GM12891 (cell line): ENCODE measurements at regions not wholly inside any gene's neighbourhood (a gene's known extent, or its start where the extent isn't known, plus 50 kb on each side); places are given as distances from the start of the nearest gene placed in this dataset.
"Not testable (repeated sequence)": the region's sequence is repeated elsewhere in the genome, so short reads cannot be mapped to it uniquely, and the experiment has no call there.

Source experiments
- DNase-seq: peaks from one replicate; pipeline ENCODE4 v3.0.0; 2011; ENCODE audit warnings: low spot score; ENCODE audit not compliant: insufficient read length
- FAIRE-seq: peaks from 2 replicates; lab custom pipeline; 2011; peaks lifted over from hg19 to GRCh38; lab: Jason Lieb, UNC
- PAX5 ChIP-seq: IDR thresholded peaks from 2 replicates; pipeline ENCODE4 v1.6.1; 2011; ENCODE audit warnings: low read length, moderate library complexity, mild to moderate bottlenecking; ENCODE audit not compliant: insufficient read depth, severe bottlenecking
- POLR2A ChIP-seq: IDR thresholded peaks from 2 replicates; pipeline ENCODE4 v1.6.1; 2011; ENCODE audit warnings: low read depth, low read length, control low read depth
- POLR2AphosphoS5 ChIP-seq: IDR thresholded peaks from 2 replicates; pipeline ENCODE4 v1.6.1; 2011; ENCODE audit warnings: low read depth, low read length, control low read depth
- POU2F2 ChIP-seq: IDR thresholded peaks from 2 replicates; pipeline ENCODE4 v1.6.1; 2011; ENCODE audit warnings: low read depth, mild to moderate bottlenecking, control low read depth, low read length, moderate library complexity
- SPI1 ChIP-seq: IDR thresholded peaks from 2 replicates; pipeline ENCODE4 v1.6.1; 2011; ENCODE audit warnings: low read depth, low read length, control low read depth
- TAF1 ChIP-seq: IDR thresholded peaks from 2 replicates; pipeline ENCODE4 v1.6.1; 2011; ENCODE audit warnings: low read depth, low read length, control low read depth

DNA sequence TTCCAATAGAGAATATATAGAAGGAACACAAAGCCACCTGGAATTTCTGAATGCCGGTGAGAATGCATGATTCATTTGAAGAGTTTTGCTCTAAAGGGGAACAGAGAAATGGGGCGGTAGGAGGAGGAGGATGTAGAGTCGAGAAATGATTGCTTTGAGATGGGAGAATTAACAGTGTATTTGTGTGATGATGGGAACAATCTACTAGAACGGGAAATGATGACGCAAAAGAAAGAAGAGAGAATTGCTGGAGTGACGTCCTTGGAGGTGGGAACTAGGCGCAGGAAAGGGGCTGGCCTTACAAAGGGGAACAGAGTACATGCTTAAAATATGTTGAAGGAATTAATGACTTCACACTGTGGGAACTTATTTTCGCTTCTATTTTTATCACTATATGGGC lies 188.1 kb downstream of the SDHAF3 start:
- FAIRE-seq, result no peak
- DNase-seq, result no peak

DNA sequence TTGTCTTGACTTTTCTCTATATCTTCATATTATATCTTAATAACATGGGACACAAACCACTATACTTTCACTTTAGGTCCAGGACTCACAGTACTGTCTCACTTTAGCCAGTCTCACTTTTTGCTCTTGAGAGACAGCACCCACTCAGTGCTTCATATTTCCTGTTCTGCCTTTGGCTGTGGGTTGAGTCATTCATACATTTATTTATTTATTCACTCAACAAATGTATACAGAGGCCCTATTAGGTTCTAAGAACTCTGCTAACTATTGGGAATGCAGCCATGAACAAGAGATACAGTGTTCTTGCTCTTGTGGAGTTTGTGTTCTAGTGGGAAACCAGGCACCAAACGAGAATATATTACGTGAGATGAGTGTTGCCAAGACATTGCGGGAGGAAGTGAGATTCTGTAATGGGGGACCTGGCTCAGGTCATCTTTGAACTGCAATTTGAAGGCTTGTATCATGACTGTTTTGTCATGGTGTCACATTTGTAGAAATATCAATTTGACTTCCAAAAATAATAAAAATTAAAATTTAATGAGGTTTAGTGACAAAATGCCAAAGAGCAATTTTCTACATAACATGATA lies 190.1 kb downstream of the SDHAF3 start:
- DNase-seq (no peak), FAIRE-seq (no peak)
- TF ChIP-seq SPI1 (peak; percentile 63), TAF1 (no peak)

More for the DNA sequence above, 188.1 kb downstream of the SDHAF3 start:
- 0 out of 2 replicates have a peak, but pooled peaks have one; percentile 6 for TF ChIP-seq SPI1
- TF ChIP-seq POU2F2, result no peak
- no peak for TF ChIP-seq TAF1
- no peak for TF ChIP-seq PAX5

DNA sequence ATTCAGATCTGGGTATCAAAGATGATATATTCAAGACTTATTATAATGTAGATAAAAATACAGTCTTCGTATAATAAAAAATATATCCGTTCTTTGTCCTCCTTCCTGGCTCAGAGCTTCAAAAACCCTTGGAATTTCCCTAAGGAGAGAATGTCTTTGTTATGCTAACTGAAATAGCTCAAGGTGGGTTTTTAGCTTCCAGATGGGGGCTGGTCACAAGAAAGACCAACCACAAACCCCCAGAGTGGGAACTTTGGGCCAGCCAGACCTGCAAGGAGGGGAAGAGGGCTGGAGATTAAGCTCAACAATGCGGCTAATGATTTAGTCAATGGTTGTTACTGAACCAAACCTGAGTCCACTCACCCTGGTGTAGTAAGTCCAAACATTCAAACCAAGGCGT lies 196.4 kb downstream of the SDHAF3 start:
- no peak for DNase-seq
- no peak for FAIRE-seq
- TF ChIP-seq POLR2A (no peak), POU2F2 (no peak), SPI1 (no peak), POLR2AphosphoS5 (no peak), PAX5 (no peak), TAF1 (no peak)

DNA sequence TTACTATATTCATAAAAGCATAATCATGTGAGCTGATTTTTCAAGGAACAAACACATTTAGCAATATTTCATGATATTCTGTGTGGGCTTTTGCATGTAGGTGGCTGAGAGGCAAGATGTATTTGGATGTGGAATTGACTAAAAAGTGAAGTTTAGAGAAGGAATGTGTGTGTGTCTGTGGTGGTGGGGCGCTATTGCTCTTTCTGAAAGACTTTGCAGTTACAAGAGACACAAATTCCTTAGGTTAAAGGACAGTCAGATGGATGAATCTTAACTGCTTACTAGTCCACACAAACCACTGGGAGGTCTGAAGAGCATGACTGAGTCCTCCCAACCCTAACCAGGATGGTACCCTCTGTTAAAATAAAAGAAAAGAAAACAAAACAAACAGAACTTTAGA lies 200.1 kb downstream of the SDHAF3 start:
- no peak for DNase-seq
- no peak for FAIRE-seq
- TF ChIP-seq POU2F2, result no peak
- TF ChIP-seq TAF1, result no peak
- no peak for TF ChIP-seq SPI1
- TF ChIP-seq PAX5, result no peak
- no peak for TF ChIP-seq POLR2A
- TF ChIP-seq POLR2AphosphoS5, result no peak

DNA sequence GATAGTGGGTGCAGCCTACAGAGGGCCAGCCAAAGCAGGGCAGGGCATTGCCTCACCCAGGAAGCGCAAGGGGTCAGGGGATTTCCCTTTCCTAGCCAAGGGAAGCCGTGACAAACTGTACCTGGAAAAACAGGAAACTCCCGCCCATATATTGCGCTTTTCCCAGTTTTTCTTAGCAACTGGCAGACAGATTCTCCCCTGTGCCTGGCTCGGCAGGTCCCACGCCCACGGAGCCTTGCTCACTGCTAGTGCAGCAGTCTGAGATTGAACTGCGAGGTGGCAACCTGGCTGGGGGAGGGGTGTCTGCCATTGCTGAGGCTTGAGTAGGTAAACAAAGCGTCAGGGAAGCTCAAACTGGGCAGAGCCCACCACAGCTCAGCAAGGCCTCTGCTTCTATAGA lies 212.4 kb downstream of the SDHAF3 start:
- not testable (repeated sequence) for FAIRE-seq, DNase-seq

DNA sequence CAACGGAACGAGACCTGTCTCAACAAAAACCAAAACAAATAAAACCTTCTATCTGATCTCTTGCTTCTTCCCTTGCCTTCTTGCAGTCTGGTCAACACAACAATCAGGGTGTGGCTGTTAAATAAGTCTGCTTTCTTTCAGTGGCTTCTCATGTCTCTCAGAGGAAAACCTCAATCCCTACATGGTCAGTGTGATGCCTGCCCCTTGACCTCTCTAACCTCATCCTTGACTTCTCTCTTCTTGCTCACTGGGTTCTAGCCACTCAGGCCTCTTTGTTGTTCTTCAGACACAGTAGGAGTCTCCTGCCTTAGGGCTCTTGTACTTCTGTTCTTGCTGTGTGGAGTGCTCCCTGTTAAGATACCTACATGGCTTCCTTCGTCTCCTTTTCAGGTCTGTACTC lies 220.4 kb downstream of the SDHAF3 start:
- DNase-seq (no peak), FAIRE-seq (no peak)
- TF ChIP-seq POU2F2 (no peak), SPI1 (no peak), TAF1 (no peak), POLR2A (no peak), POLR2AphosphoS5 (no peak), PAX5 (no peak)

DNA sequence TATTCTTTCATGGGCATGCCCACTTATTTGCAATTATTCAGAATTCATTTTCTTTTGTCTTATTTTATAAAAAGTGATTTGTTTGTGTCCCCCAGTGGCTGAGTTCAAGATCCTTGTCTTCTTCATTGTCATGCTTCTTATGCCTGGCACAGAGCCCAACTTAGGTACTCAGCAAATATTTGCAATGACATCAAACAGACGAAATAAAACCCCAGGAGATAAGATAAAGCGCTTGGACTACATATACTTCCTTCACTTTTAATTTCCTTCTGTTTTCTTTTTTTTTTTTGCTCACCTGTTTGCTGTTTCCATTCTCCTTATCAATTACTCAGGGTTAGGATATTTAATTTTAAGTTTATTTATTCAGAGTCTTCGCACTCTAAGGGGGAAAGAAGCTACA lies 225.0 kb downstream of the SDHAF3 start:
- TF ChIP-seq POU2F2 (no peak), PAX5 (no peak), SPI1 (no peak), POLR2AphosphoS5 (no peak), POLR2A (no peak)
- FAIRE-seq (no peak), DNase-seq (no peak)

DNA sequence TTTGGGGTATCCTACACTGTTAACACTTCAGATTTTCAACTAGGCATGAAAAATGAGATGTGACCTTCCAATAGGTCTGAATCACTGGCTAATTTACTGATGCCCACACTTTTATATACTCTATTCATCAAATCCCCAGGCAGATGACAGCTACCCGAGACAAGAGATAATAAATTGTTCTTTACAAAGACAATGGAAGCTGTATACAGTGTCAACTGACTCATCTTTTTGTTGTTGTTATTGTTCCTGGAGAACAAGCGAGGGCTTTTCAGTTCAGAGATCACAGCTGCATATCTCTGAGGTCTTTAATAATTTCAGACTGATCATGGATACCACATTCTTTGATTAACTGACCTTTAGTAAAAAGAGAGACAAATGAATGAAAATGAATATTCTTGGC lies 228.9 kb downstream of the SDHAF3 start:
- no peak for FAIRE-seq
- TF ChIP-seq TAF1 (no peak), POLR2A (no peak), POLR2AphosphoS5 (no peak), SPI1 (no peak), PAX5 (no peak), POU2F2 (no peak)
- DNase-seq, result no peak

DNA sequence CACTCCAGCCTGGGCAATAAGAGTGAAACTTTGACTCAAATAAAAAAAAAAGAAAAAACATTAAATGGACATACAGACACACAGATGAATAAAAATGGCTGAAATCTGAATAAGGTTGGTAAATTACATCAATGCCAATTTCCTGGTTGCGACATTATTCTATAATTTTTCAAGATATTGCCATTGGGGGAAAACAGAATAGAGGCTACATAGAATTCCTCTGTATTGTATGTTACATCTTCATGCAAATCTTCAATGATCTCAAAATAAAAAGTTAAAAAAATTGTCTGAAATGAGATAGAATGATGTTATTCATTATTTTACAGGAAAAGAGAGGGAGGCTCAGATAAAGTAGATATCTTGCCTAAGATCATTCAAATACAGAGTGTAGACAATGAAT lies 234.0 kb downstream of the SDHAF3 start:
- no peak for DNase-seq
- TF ChIP-seq POLR2AphosphoS5, result no peak
- no peak for TF ChIP-seq POLR2A
- TF ChIP-seq SPI1, result no peak
- TF ChIP-seq PAX5, result no peak
- no peak for FAIRE-seq

DNA sequence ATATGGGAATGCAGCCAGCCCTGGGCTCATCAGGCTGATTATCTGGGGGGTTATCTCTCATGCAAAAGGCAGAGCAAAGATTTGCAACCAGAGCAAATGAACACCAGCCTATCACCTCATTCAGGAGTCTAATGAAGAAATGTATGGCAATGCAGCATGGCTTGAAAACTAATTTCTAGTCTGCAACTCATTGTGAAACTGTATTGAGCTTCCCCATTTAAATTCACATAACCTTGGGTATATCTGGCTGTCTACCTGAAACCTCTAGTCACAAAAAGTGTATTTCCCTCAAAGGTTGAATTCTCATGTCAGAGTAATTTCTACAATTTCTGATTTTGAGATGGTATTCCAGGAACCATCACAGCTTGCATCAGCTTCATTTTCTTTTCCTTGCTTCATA lies 240.0 kb downstream of the SDHAF3 start:
- FAIRE-seq, result no peak

DNA sequence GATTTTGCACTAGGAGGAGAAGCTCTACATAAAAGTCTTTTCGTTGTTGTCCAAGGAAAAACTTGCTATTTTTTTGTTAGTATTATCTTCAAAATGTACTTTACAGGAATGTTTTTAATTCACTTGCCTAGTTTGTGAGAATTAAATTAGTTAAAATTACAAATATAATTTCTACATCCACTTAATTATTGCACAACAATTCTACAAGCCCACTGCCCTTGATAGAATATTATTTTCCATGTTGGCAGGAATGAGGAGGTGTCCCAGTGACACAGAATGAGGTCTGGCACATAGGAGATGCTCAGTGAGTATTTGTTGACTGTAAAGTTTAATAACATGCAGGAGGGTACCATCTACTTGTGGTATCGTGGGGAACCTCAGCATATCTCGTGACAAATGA lies 255.4 kb downstream of the SDHAF3 start:
- no peak for DNase-seq
- FAIRE-seq, result no peak
- TF ChIP-seq POLR2A (no peak), PAX5 (no peak), POLR2AphosphoS5 (no peak), SPI1 (no peak), POU2F2 (no peak), TAF1 (no peak)

More for the DNA sequence above, 240.0 kb downstream of the SDHAF3 start:
- DNase-seq, result no peak
- TF ChIP-seq TAF1, result no peak
- TF ChIP-seq POU2F2, result no peak
- TF ChIP-seq POLR2AphosphoS5, result no peak

DNA sequence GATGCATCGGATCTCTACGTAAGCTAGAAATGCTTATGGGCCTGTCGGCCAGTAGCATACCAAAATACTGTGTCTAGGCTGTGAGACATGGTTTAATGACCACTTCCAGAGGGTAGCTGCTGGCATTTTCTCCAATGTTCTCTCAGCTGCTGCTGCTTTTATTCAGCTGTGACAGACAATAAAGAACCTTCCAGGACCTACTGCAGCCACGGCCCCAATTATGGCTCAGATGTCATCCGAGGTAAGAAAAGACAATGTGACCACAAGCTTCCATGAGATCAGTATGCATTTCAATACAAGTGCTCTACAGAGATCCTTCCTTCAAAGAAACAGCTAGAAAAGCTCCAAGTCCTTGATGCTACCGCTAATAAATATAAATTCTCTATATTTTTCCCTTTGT lies 256.2 kb downstream of the SDHAF3 start:
- FAIRE-seq (no peak), DNase-seq (no peak)
- TF ChIP-seq PAX5 (no peak), POU2F2 (no peak), SPI1 (no peak), TAF1 (no peak), POLR2AphosphoS5 (no peak), POLR2A (no peak)
